ENCODE measurements at regions not wholly inside any gene's neighbourhood (a gene's known extent, or its start where the extent isn't known, plus 50 kb on each side); places are given as distances from the start of the nearest gene placed in this dataset.

GRCh38 chr12:114291389-114292060, 114.4 kb downstream of the TBX5 start:
- no peak overlapping the region for H3K4me3 ChIP-seq
- H3K27ac ChIP-seq = no peak overlapping the region
- intact Hi-C loops (cut with DNase I) = no loop called here
- peaks cover 0 to 2% (median 0%) of the 10 kb centered on the region in 4 donors for H3K27me3 ChIP-seq
- FAIRE-seq (no peak), DNase-seq (no peak), ATAC-seq (no peak)
- H3K4me1 ChIP-seq = no peaks in the 10 kb centered on the region
- no peaks in the 10 kb centered on the region for H3K9me3 ChIP-seq
- H3K36me3 ChIP-seq = no peaks in the 10 kb centered on the region
- WGBS, 2 donors = 54 to 64% methylated on average over 2 of the region's 2 CpGs
- no peak for TF ChIP-seq CTCF (IDR thresholded peaks at IDR 0.05)

DNA sequence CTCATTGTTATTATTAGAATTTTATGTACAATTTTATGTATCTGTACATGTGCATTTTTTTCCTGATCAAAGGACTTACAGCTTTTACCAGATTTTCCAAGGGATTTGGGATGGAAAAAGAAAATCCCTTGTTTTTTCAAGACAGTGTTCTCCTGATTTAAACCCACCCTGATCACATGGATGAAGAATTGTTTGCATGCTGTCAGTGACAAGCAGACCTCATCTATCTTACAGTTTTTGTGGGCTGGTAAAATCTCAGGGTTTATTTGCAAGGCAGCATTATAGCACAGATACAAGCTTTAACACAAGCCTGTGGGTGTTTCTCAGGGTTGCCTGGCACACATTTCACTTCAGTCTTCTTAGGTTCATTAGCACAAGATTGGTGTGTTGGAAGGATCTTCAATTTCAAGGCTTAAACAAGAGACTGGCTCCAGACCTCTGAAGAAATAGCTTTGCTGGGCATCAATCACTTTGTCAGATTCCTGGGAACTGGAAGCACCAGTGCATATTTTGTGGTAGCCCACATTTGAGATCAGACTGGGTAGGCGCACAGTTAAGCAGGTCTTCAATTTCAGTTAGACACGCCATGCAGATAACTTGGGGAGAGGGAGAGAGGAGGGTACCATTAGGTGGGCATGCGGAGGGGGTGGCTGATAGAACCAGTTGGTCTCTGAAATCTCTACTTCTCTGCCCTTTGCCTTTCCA, 118.0 kb downstream of the TBX5 start:
- WGBS, 2 donors = 35 to 55% methylated on average over 3 of the region's 3 CpGs
- Histone ChIP-seq H3K36me3 (no peaks in the 10 kb centered on the region), H3K4me1 (no peaks in the 10 kb centered on the region), H3K9me3 (no peaks in the 10 kb centered on the region), H3K27me3 (peaks cover 0 to 2% (median 0%) of the 10 kb centered on the region in 4 donors), H3K4me3 (no peak overlapping the region), H3K27ac (no peak overlapping the region)
- no peak for TF ChIP-seq CTCF (IDR thresholded peaks at IDR 0.05)
- ATAC-seq = no peak
- DNase-seq = no peak
- no peak for FAIRE-seq
- intact Hi-C loops (cut with DNase I) = no loop called here

DNA sequence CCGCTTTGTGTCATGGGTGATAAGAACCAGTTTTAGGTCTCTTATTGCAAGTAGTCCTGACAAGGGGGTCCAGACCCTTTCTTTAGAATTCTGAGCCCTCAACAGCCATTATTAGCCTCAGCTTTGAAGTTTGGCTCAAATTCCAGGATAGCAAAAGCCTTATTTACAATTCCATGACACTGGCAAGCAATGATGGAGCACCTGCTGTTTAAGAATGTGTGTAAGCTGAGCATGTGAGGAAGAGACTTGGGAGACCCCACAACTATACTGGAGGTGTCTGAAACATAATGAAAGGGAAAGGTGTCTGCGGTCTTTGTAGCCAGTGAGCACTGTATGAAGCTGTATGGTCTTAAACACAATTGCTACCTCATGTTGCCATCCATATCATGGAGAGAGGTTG, 119.8 kb downstream of the TBX5 start:
- H3K9me3 ChIP-seq = no peaks in the 10 kb centered on the region
- no peak for TF ChIP-seq CTCF (IDR thresholded peaks at IDR 0.05)
- H3K36me3 ChIP-seq = no peaks in the 10 kb centered on the region
- no peaks in the 10 kb centered on the region for H3K4me1 ChIP-seq
- H3K27ac ChIP-seq = no peak overlapping the region
- DNase-seq = no peak
- peaks cover 0 to 9% (median 0%) of the 10 kb centered on the region in 4 donors for H3K27me3 ChIP-seq
- no peak overlapping the region for H3K4me3 ChIP-seq
- intact Hi-C loops (cut with DNase I) = no loop called here
- ATAC-seq = no peak
- WGBS, 2 donors = 67 to 77% methylated on average over 2 of the region's 2 CpGs
- FAIRE-seq = no peak

DNA sequence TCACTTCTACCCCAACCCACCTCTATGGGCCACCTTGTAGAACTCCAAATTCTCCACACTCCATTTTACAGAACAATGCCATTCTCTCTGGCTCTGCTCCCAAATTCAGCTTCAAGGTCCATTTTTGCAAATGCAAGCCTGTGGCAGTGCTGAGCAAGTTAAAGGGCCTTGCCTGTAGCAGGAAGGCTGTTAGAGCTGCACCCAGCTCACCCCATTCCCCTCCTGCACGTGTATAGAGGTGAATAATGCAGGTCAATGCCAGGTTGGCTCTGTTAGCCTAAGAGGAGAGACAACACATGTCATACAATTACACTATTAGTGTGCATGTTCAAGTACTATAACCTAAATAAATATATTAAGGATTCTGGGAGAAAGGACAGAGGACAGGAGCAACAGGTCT, 120.4 kb downstream of the TBX5 start:
- 10% methylated on average over 1 of the region's 1 CpG for WGBS, 2 donors

More for the DNA sequence above, 120.4 kb downstream of the TBX5 start:
- peaks cover 0 to 9% (median 0%) of the 10 kb centered on the region in 4 donors for H3K27me3 ChIP-seq
- TF ChIP-seq CTCF (IDR thresholded peaks at IDR 0.05) = no peak
- H3K27ac ChIP-seq = no peak overlapping the region
- no peaks in the 10 kb centered on the region for H3K36me3 ChIP-seq
- no peak for ATAC-seq
- FAIRE-seq = no peak
- no peaks in the 10 kb centered on the region for H3K4me1 ChIP-seq
- intact Hi-C loops (cut with DNase I) = no loop called here
- no peaks in the 10 kb centered on the region for H3K9me3 ChIP-seq
- no peak overlapping the region for H3K4me3 ChIP-seq
- DNase-seq = no peak
